ENCODE measurements at regions not wholly inside any gene's neighbourhood (a gene's known extent, or its start where the extent isn't known, plus 50 kb on each side); places are given as distances from the start of the nearest gene placed in this dataset.

DNA sequence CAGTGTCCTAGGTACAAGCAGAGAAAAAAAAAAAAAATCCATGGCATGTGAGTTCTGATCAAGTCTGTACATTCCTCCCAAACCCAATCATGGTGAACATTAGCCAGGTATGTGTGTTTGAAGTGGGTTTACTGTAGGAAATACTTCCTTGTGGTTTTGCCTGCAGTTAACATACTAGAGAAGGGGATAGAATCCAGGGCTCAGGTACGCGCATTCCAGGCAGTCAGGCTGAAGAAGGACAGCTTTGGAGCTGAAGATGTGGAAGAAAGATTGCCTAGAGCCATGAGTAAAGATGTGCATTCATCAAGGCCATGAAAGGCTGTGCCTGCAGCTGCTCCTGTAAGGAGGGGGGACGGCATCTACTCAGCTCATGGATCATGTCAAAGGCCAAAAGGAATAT is 88.2 kb upstream of the NTF3 start:
- H3K27ac Mint-ChIP-seq (ENCODE audit: unreplicated experiment) = no peak overlapping the region

GRCh38 chr12:5344131-5344530 is 87.8 kb upstream of the NTF3 start:
- Mint-ChIP-seq H3K9me3 (ENCODE audit: unreplicated experiment) (no peaks in the 10 kb centered on the region), H3K27ac (ENCODE audit: unreplicated experiment) (no peak overlapping the region), H3K4me1 (ENCODE audit: unreplicated experiment) (peaks cover 8% of the 10 kb centered on the region), H3K36me3 (ENCODE audit: low read depth, unreplicated experiment) (no peaks in the 10 kb centered on the region), H3K27me3 (ENCODE audit: unreplicated experiment) (no peaks in the 10 kb centered on the region), H3K4me3 (ENCODE audit: unreplicated experiment) (no peak overlapping the region)
- TF ChIP-seq, protein P1, sequence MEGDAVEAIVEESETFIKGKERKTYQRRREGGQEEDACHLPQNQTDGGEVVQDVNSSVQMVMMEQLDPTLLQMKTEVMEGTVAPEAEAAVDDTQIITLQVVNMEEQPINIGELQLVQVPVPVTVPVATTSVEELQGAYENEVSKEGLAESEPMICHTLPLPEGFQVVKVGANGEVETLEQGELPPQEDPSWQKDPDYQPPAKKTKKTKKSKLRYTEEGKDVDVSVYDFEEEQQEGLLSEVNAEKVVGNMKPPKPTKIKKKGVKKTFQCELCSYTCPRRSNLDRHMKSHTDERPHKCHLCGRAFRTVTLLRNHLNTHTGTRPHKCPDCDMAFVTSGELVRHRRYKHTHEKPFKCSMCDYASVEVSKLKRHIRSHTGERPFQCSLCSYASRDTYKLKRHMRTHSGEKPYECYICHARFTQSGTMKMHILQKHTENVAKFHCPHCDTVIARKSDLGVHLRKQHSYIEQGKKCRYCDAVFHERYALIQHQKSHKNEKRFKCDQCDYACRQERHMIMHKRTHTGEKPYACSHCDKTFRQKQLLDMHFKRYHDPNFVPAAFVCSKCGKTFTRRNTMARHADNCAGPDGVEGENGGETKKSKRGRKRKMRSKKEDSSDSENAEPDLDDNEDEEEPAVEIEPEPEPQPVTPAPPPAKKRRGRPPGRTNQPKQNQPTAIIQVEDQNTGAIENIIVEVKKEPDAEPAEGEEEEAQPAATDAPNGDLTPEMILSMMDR (IDR thresholded peaks at IDR 0.05; ENCODE audit: unreplicated experiment) = no peak
- DNase-seq (ENCODE audit: low spot score) = no peak

More for the DNA sequence above, 88.2 kb upstream of the NTF3 start:
- Mint-ChIP-seq H3K4me3 (ENCODE audit: unreplicated experiment) (no peak overlapping the region), H3K9me3 (ENCODE audit: unreplicated experiment) (no peaks in the 10 kb centered on the region), H3K36me3 (ENCODE audit: low read depth, unreplicated experiment) (no peaks in the 10 kb centered on the region), H3K4me1 (ENCODE audit: unreplicated experiment) (peaks cover 8% of the 10 kb centered on the region), H3K27me3 (ENCODE audit: unreplicated experiment) (no peaks in the 10 kb centered on the region)
- TF ChIP-seq, protein P1 (IDR thresholded peaks at IDR 0.05; ENCODE audit: unreplicated experiment) = no peak
- DNase-seq (ENCODE audit: low spot score) = no peak

- DNase-seq (ENCODE audit: low spot score) = no peak
- TF ChIP-seq, protein P1 (IDR thresholded peaks at IDR 0.05; ENCODE audit: unreplicated experiment) = no peak
- H3K9me3 Mint-ChIP-seq (ENCODE audit: unreplicated experiment) = no peaks in the 10 kb centered on the region
- no peaks in the 10 kb centered on the region for H3K27me3 Mint-ChIP-seq (ENCODE audit: unreplicated experiment)
- H3K4me1 Mint-ChIP-seq (ENCODE audit: unreplicated experiment) = peaks cover 8% of the 10 kb centered on the region
- H3K36me3 Mint-ChIP-seq (ENCODE audit: low read depth, unreplicated experiment) = no peaks in the 10 kb centered on the region
- H3K27ac Mint-ChIP-seq (ENCODE audit: unreplicated experiment) = no peak overlapping the region
- H3K4me3 Mint-ChIP-seq (ENCODE audit: unreplicated experiment) = no peak overlapping the region
These were observed 86.4 kb upstream of the NTF3 start for GRCh38 chr12:5345534-5345933.

DNA sequence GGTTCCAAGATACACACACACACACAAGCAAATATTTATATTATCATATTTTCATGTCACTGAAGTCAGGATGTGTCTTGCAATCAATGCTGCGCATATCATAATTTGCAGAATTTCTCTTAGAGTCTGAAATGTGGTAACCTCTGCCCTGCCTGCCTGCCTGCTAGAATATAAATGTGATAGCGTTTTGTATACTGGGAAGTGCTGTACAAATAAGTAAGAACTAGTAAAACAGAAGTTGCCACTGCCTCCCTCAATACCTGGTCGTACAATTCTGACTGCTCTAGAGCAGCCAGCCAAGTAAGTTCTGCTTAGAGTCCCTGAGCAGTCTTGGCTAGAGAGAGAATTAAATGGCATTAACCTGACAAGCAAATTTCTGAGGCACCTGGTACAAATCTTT is 83.9 kb upstream of the NTF3 start:
- DNase-seq (ENCODE audit: low spot score) = no peak
- Mint-ChIP-seq H3K4me1 (ENCODE audit: unreplicated experiment) (peaks cover 8% of the 10 kb centered on the region), H3K4me3 (ENCODE audit: unreplicated experiment) (no peak overlapping the region), H3K36me3 (ENCODE audit: low read depth, unreplicated experiment) (no peaks in the 10 kb centered on the region), H3K27me3 (ENCODE audit: unreplicated experiment) (no peaks in the 10 kb centered on the region), H3K9me3 (ENCODE audit: unreplicated experiment) (no peaks in the 10 kb centered on the region), H3K27ac (ENCODE audit: unreplicated experiment) (no peak overlapping the region)
- TF ChIP-seq, protein P1 (IDR thresholded peaks at IDR 0.05; ENCODE audit: unreplicated experiment) = no peak

GRCh38 chr12:5348491-5348890 is 83.4 kb upstream of the NTF3 start:
- Mint-ChIP-seq H3K27me3 (ENCODE audit: unreplicated experiment) (no peaks in the 10 kb centered on the region), H3K9me3 (ENCODE audit: unreplicated experiment) (no peaks in the 10 kb centered on the region), H3K36me3 (ENCODE audit: low read depth, unreplicated experiment) (no peaks in the 10 kb centered on the region), H3K4me3 (ENCODE audit: unreplicated experiment) (no peak overlapping the region), H3K4me1 (ENCODE audit: unreplicated experiment) (peaks cover 8% of the 10 kb centered on the region), H3K27ac (ENCODE audit: unreplicated experiment) (no peak overlapping the region)
- DNase-seq (ENCODE audit: low spot score) = no peak
- TF ChIP-seq, protein P1 (IDR thresholded peaks at IDR 0.05; ENCODE audit: unreplicated experiment) = no peak
